HG03135 (cell line): ENCODE measurements at regions not wholly inside any gene's neighbourhood (a gene's known extent, or its start where the extent isn't known, plus 50 kb on each side); places are given as distances from the start of the nearest gene placed in this dataset.

ENCODE experiments used
- ATAC-seq: cut with Tn5 transposase; IDR thresholded peaks from one replicate; pipeline ENCODE4 v1.9.1; 2021; ENCODE audit warnings: mild to moderate bottlenecking, moderate library complexity; ENCODE audit not compliant: unreplicated experiment

- no peak for ATAC-seq
These were observed 405.7 kb upstream of the SALL1 start for GRCh38 chr16:51556694-51557340.

GRCh38 chr16:51553910-51554309 is 402.8 kb upstream of the SALL1 start:
- no peak for ATAC-seq

- ATAC-seq, result no peak
These were observed 402.2 kb upstream of the SALL1 start for GRCh38 chr16:51553314-51553713.

GRCh38 chr16:51550800-51551347 is 399.8 kb upstream of the SALL1 start:
- ATAC-seq, result no peak

GRCh38 chr16:51549836-51550235 is 398.8 kb upstream of the SALL1 start:
- ATAC-seq, result no peak

GRCh38 chr16:51545951-51546350 is 394.9 kb upstream of the SALL1 start:
- ATAC-seq, result no peak

- ATAC-seq, result no peak
These were observed 393.9 kb upstream of the SALL1 start for GRCh38 chr16:51544851-51545467.

- no peak for ATAC-seq
These were observed 392.9 kb upstream of the SALL1 start for GRCh38 chr16:51543971-51544370.

GRCh38 chr16:51542981-51543815 is 392.1 kb upstream of the SALL1 start:
- ATAC-seq, result no peak

- ATAC-seq, result no peak
These were observed 389.2 kb upstream of the SALL1 start for GRCh38 chr16:51540259-51540658.

GRCh38 chr16:51538707-51539498 is 387.8 kb upstream of the SALL1 start:
- no peak for ATAC-seq

GRCh38 chr16:51535591-51535990 is 384.5 kb upstream of the SALL1 start:
- ATAC-seq, result no peak

- ATAC-seq, result no peak
These were observed 381.5 kb upstream of the SALL1 start for GRCh38 chr16:51532551-51532950.

GRCh38 chr16:51531271-51531670 is 380.2 kb upstream of the SALL1 start:
- no peak for ATAC-seq

- ATAC-seq, result no peak
These were observed 376.3 kb upstream of the SALL1 start for GRCh38 chr16:51527349-51527748.

- ATAC-seq, result no peak
These were observed 375.6 kb upstream of the SALL1 start for GRCh38 chr16:51526621-51527020.

- no peak for ATAC-seq
These were observed 373.7 kb upstream of the SALL1 start for GRCh38 chr16:51524555-51525373.

- no peak for ATAC-seq
These were observed 373.0 kb upstream of the SALL1 start for GRCh38 chr16:51524070-51524469.

GRCh38 chr16:51523400-51523799 is 372.3 kb upstream of the SALL1 start:
- no peak for ATAC-seq

GRCh38 chr16:51522902-51523301 is 371.8 kb upstream of the SALL1 start:
- ATAC-seq, result no peak
